Effector CD8-positive, alpha-beta T cell (primary cell): ENCODE measurements at regions not wholly inside any gene's neighbourhood (a gene's known extent, or its start where the extent isn't known, plus 50 kb on each side); places are given as distances from the start of the nearest gene placed in this dataset.

Source experiments
- DNase-seq: peaks from one replicate; lab custom pipeline; 2025; lab: John Stamatoyannopoulos, UW

DNA sequence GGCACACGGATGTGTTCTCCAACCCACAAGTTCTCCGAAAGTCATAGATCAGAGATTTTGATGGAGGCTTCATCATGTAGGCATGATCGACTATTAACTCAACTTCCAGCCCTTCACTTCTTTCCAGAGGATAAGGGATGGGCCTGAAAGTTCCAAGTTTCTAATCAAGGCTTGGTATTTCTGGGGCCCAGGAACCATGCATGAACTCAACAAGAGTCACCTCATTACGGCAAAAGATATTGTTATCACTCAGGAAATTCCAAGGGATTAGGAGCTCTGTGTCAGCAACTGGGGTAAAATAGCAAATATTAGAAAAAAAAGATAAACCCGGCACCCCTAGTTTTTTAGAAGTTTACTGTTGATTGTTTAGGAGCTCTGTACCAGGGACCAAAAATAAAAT lies 240.1 kb upstream of the PPP1R2C start:
- no peak for DNase-seq

DNA sequence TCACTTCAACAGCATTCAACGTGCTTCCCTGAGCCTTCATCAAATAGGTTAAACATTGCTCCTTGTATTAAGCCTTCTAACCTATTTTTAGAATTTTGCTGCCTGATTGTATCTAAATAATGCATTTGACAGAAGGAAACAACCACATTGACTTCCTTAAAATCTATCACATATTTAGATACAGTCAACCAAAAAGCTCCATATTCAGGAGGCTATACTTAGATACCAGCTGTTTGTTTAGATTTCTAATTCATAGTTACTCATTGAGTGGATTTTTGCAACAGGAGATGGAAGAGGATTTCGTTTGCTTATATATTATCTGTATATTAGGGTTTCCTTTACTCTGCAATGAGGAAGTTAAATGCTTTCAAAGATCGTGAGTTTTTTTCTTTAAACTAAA lies 241.1 kb upstream of the PPP1R2C start:
- DNase-seq: no peak

DNA sequence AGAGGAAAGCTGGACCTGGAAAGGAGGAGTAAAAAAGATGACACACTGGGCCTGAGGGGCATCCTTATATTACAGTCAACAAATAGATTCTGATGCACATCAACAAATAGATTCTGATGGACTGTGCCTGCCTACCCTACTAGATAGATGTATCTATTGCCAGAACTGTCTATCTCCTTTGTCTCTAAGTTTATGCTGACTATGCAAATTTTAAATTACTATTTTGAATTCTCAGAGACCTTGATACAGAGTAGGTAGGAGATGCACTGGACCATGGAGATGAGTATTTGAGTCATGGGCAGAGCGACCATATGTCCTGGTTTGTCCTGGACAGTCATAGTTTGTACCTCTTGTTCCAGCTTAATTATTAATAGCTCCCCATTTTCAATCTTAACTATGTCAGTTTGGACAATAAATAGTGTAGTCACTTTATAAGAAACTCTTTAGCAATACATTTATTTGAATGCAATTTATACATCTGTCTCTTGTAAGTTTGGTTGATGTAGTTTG lies 247.9 kb upstream of the PPP1R2C start:
- no peak for DNase-seq

DNA sequence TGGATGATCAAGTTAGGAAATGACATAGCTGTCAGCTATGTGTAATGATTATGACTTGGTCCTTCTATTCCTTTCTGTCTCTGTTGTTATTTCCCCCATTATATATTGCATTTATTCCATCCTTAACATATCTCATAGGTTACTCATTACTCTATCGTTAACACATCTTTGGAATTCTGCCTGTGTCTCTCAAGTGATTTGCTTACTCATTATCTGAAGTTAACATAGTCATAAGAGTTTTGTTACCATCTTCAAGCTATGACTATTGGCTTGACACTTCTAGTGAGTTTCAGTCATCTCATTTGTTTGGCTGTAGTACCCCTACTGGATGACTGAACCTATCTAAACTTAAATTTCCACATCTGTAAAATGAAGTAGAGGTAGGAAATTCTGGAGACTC lies 286.1 kb upstream of the PPP1R2C start:
- no peak for DNase-seq

DNA sequence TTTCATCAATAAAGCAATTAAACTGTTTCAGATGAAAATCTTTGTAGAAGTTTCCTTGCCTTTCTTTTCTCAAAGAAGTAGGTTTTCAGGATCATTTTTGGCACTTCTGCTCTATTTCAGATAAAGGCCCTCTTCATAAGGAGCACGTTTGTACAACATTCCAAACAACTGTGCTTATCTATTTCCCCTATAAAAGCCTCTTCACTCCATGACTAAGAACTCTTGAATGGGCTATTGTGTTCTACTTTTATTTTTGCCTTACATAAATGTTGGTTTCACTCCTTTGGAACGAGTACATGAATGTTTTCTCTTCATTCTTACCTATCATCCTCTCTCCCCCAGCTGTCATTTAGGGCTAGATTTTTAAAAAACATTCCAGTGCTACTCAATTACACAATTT lies 288.0 kb upstream of the PPP1R2C start:
- no peak for DNase-seq

DNA sequence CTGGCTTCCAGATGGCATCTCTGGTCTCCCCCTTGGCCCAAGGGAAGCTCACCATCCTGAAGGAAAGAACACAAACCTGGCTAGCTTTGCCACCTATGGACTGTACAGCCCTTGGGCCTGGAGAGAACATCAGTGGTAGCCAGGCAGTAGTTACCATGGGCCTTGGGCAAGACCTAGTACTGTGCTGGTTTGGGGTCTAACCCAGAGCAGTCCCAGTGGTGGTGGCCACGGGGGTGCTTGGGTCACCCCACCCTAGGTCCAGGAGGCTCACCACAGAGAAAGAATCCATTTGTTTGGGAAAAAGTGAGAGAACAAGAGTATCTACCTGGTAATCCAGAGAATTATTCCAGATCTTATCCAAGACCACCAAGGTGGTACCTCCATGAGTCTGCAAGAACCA lies 290.7 kb upstream of the PPP1R2C start:
- DNase-seq: no peak

DNA sequence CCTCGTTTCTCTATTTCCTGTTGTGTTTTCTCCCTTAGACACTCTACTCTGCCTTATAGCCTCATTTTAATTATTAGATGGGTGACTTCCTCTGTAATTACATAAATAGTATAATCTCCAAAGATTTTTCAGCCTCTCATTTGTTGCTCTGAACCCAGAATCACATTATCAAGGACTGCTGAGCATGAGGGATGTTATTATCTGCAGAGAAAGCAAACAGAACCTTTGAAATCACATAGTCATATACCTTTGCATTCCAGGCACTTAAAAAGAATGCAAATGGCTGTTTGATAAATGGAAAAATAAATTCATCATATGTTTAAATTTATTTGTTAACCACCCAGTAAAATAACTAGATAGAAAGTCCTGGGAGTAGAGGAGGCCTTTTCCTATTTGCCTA lies 305.1 kb upstream of the PPP1R2C start:
- DNase-seq: no peak

DNA sequence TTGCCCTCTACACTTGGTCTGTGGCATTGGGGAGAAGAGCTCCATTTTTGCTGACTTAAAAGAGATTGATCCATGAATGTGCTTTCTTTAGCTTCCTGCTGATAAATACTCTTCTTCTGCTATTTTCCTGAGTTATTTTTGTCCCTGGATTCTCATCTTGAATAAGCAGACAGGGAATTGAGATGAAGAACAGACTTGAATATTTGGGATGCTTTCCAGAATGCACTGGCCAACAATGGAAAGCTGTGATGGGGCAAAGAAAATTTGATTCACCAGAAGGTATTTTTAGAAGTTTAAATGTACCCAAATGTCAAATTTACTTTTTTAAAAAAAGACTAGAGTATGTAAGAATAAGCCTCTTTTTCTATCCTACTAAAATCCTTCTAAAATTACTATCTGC lies 309.9 kb upstream of the PPP1R2C start:
- DNase-seq: no peak

DNA sequence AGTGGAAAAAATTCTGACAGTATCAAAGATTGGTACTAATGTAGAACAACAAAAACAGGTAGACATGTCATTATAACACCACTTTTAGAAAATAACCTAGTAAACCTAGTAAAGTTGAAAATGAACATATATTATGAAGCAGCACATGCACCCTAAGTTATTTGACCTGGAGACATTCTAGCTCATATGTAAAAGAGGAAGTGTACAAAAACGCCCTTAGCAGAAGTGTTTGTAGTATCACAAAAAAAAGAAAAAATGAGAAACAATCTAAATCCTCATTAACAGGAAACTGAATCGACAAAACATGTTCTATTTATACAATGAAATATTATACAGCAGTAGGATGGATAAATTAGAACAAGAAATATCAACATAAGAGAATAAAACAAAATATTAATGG lies 318.9 kb upstream of the PPP1R2C start:
- DNase-seq: no peak

DNA sequence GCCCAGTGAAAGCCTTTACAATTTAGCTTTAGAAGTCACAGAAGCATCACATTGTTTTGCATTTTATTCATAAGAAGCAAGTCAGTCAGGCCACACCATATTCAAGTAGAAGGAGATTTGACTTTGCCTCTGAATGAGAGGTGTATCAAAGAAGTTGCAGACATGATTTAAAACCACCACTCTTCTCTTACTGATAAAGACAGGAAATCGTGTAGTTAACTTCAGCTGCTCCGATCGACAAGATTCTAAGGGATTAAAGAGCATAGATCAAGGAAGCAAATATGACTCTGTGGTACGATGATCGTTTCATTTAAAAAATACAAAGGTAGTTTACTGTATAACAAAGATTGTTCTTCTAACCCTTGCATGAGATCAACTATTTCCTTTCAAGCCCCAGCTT lies 328.0 kb upstream of the PPP1R2C start:
- no peak for DNase-seq

DNA sequence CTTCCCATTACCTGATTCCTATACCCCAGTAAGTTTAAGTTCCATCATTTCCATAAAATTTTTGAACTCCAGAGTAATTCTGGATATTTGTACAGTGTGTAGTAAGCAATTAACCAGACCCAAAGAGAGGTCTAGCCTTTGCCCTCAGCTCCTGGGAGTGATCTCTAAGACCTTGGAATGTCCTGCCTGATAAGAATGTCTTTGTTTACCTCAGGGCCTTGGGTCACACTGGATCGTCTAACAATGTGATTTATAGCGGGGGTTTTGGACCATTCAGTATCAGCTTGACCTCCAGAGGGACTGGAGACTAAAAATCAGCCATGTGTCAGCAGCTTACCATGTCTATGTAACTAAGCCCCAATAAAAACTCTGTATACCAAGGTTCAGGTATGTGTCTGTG lies 330.9 kb upstream of the PPP1R2C start:
- DNase-seq: no peak

DNA sequence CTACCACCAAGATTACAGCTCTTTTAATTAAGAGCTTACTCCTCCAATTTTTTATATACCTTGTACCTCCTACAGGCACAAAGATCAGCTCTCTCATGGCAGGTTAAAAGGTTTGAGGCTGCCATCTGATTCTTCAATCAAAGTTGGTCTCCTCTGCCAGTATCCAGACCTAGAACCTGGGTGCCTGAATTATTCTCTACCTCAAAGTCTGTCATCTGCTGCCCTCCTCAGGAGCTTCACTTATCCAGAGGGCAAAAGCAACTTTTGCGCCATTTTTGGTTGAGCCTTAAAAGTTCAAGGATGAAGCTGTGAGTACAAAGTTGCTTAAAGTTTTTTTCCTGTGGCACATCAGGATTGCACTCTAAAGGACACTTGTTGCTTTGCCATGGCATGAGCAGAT lies 343.7 kb upstream of the PPP1R2C start:
- no peak for DNase-seq

DNA sequence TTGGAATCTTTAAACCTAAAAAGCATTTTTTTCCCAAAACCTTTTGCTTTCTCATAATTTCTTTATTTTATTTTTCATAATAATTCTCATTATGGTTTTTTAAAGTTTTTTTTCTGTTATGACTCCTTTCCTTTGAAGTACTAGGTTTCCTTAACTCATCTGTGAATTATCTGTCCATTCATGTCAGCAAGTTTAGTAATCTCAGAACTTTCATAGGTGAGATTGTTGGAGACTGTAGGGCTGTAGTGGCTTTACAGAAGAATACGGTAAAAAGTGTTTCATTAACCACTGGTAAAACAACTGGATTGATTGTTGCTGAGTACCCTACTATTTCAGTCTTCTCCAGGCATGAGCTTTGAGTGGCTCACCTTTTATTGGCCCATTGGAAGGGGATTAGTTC lies 361.7 kb upstream of the PPP1R2C start:
- no peak for DNase-seq

DNA sequence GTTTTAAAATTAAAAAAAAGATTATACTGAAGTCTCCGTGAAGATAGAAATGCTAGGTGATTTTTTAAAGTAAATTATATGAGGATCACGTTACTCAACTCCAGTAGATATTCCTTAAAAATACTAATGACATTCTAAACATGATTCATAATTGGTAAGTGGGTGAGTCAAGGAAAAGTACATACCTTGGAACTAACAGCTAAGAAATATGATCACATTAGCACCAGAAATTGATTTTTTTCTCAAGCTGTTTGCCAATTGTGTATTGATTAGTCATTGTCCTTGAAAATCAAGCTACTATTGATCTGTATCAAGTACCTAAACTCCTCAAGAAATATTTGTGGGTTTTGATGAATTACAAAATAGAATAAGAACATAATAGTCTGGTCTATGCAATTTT lies 362.6 kb upstream of the PPP1R2C start:
- no peak for DNase-seq

DNA sequence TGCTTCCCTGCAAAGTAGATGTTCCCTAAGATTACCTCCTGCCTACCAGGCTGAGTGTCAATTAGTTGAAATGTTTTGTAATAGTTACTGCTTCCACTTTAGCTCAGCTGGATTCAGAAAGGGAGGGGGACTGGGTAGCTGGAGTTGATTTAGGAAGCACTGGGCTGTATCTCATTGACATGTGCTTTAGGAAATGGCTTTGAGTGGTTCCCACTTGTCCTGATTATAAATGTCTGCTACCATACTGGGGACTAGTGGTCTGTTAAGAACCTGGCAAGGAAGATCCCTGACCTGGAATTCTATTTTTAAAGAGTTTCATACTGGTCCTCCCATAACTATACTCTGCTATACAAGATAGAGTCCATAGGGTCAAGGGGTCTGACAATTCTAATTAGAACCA lies 363.9 kb upstream of the PPP1R2C start:
- DNase-seq: no peak

DNA sequence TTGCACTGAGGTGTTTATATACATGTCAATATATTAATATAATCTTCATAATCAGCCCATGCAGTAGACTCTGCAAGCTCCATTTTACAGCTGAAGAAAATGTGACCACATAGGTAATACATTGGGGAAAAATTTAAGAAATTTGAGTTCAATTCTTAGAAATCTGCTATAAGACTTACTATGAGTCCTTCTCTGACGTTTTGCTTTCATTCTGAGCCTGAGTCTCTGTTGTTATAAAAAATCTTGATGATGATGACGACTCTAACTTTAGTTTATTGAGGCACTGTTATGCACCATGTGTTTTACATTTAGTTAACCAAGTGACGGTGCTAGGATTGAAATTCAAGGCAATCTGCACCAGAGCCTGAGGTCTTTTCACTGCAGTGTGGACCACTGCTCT lies 370.3 kb upstream of the PPP1R2C start:
- DNase-seq: no peak

DNA sequence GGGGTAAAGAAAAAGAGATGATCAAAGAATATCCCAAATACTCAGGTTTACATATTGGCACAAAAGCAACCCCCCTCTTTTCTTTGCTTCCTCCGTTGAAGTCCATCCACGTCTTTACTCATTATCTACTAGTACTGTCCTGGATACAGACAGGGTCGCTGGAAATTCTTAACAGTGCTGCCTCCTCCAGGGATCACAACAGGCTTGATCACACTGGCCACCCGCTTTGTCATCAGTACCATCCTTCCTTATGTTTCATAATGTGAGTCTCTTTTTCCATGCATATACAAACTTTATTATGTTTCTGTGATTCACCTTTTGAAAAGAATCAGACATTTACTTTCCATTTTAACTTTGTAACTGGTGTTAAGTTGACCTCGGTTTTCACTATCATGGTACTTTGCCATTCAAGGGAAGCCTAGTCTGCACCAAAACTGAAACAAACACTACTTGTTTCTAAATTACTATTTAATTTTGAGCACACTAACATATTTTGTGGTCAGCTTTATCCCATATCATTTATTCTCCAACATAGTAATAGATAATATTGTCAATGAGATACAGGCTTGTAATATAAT lies 387.5 kb upstream of the PPP1R2C start:
- no peak for DNase-seq

DNA sequence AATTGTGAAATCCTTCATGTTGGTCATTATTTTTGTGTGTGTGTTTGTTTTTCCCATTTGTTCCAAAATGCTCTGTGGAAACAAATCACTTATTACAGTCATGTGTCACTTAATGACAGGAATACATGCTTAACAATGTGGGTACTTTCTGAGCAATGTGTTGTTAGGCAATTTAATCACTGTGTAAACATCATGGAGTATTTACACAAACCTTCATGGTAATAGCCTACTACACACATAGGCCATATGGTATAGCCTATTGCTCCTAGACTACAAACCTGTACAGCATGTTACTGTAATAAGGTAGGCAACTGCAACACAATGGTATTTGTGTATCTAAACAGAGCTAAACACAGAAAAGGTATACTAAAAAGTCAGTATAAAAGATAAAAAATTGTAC lies 388.9 kb upstream of the PPP1R2C start:
- no peak for DNase-seq

DNA sequence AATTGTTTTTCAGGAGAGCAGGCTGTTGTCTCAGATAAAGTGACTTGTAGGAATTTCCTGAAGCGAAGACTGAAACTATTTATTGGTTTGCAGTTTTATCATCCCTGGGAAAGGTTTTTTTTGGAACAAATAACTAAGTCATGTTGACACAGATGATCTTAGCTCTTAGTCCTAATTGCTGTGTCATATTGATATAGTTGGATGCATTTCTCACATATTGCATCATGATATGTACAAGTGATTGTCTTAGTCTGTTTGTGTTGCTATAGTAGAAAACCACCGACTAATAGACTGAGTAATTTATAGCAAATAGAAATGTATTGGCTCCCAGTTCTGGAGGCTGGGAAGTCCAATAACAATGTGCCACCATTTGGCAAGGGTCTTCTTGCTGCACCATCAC lies 397.5 kb upstream of the PPP1R2C start:
- no peak for DNase-seq

DNA sequence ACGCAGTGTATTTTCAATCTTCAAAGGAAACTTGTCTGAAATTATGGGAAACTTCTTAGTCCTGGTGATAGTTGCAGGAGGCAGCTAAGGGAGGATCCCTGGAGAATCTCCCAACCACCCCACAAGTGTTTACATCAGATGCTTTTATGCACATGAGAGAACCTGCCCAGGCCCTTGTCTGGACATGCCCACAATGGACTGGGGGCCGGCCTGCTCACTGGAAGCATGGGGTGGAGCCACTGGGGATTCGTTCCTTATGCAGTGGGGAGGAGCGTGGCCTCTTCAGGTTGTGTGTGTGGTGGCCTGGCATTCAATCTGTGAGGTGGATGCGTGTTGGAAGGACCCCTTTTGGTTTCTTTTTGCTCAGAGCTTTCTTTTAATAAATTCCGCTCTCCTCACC lies 398.7 kb upstream of the PPP1R2C start:
- no peak for DNase-seq

DNA sequence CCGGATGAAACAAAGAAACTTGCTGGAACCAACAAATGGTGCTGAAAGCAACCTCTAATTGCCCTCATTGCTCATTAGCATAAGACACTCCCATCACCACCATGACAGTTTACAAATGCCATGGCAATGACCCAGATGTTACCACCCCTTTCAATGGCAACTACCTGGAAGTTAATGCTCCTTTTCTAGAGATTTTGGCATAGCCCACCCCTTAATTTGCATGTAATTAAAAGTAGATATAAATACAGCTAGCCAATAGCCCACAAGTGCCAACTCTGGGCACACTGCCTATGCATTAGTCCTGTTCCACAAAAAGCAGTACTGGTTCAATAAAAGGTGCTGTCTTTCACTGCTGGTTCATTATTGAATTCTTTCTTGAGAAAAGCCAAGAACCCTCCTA lies 410.3 kb upstream of the PPP1R2C start:
- DNase-seq: no peak

DNA sequence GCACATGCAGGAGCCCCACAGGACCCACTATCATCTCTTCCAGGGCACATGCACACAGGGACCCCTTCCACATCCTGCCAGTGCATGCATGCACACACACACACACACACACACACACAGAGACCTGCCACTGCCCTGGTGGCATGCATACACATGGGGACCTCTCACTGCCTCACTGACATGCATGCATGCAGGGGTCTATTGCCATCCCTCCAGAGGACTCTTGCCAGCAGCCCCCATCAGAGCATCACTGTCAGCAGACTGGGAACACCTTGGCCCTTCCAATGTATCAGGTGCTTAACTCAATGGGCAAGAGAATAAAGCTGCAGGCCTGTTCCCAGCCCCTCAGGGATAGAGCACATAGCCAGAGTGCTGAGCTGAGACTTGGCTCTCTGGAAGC lies 433.6 kb upstream of the PPP1R2C start:
- no peak for DNase-seq

DNA sequence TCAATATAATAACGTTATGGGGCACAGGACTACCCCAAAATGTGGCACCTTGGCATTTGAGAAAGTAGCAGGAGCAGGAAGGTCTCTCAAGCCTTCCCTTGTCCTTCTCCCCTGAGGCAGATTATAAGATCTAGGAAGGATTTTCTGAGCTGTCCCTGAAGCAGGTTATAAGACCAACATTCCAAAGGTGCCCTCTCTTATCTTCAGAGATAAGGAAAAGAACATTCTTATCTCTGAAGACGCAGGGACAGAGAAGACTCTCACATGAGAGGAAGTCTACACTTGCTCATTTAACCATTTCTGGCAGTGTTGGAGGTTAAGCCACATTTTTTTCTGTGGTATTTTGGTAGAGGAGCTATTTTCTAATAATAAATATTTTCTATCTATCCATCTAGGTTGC lies 437.9 kb upstream of the MAOA start:
- DNase-seq: no peak

DNA sequence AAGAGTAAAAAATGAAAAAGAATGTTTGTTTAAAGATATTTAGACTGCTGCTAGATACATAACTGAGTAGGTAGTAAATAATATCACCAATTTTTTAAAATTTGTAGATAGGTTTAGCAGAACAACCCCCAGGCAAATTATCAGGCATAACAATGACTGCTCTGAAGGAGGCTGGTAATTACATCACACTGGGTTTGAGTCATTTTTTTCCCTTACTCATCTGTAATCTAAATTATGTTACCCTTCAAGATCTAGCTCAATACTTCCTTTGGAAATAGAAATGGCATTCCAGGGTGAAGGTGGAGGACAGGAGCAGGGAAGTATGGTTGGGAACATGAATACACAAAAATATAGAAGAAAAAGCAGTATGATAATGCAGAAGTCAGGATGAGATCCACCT lies 431.6 kb upstream of the MAOA start:
- DNase-seq: no peak
